H4 (cell line): ENCODE measurements at regions not wholly inside any gene's neighbourhood (a gene's known extent, or its start where the extent isn't known, plus 50 kb on each side); places are given as distances from the start of the nearest gene placed in this dataset.

ENCODE experiments used
- DNase-seq: peaks from one replicate; pipeline ENCODE4 v3.0.0-alpha.2; 2015; ENCODE audit warnings: low spot score

GRCh38 chr12:114253976-114254778 lies 151.8 kb downstream of the TBX5 start:
- DNase-seq: no peak

GRCh38 chr12:114248527-114248926 lies 157.4 kb downstream of the TBX5 start:
- DNase-seq: no peak

GRCh38 chr12:114245555-114245954 lies 160.4 kb downstream of the TBX5 start:
- no peak for DNase-seq

- DNase-seq: peak; percentile 66
Observed at GRCh38 chr12:114241973-114242434, 163.9 kb downstream of the TBX5 start.

- no peak for DNase-seq
Observed at GRCh38 chr12:114240288-114240687, 165.7 kb downstream of the TBX5 start.

GRCh38 chr12:114238808-114239207 lies 167.1 kb downstream of the TBX5 start:
- DNase-seq: no peak

- DNase-seq: no peak
Observed at GRCh38 chr12:114237230-114237629, 168.7 kb downstream of the TBX5 start.

GRCh38 chr12:114232187-114232586 lies 173.8 kb downstream of the TBX5 start:
- DNase-seq: no peak

- DNase-seq: no peak
Observed at GRCh38 chr12:114229150-114229549, 176.8 kb downstream of the TBX5 start.

GRCh38 chr12:114226241-114226928 lies 179.6 kb downstream of the TBX5 start:
- no peak for DNase-seq

- DNase-seq: no peak
Observed at GRCh38 chr12:114221957-114222630, 183.8 kb downstream of the TBX5 start.

GRCh38 chr12:114221136-114221833 lies 184.7 kb downstream of the TBX5 start:
- DNase-seq: peak; percentile 13

- no peak for DNase-seq
Observed at GRCh38 chr12:114220311-114220710, 185.6 kb downstream of the TBX5 start.

GRCh38 chr12:114218136-114218535 lies 187.8 kb downstream of the TBX5 start:
- no peak for DNase-seq

- DNase-seq: no peak
Observed at GRCh38 chr12:114215746-114216145, 190.2 kb downstream of the TBX5 start.

- no peak for DNase-seq
Observed at GRCh38 chr12:114213055-114213581, 192.8 kb downstream of the TBX5 start.

GRCh38 chr12:114209861-114210260 lies 196.1 kb downstream of the TBX5 start:
- DNase-seq: no peak

- DNase-seq: no peak
Observed at GRCh38 chr12:114206525-114206924, 199.4 kb downstream of the TBX5 start.

- no peak for DNase-seq
Observed at GRCh38 chr12:114201794-114202193, 204.2 kb downstream of the TBX5 start.

GRCh38 chr12:114194956-114195355 lies 211.0 kb downstream of the TBX5 start:
- no peak for DNase-seq

- DNase-seq: no peak
Observed at GRCh38 chr12:114194066-114194465, 211.9 kb downstream of the TBX5 start.

- DNase-seq: no peak
Observed at GRCh38 chr12:114193474-114193873, 212.5 kb downstream of the TBX5 start.
